T-helper 17 cell (primary cell): ENCODE measurements at regions not wholly inside any gene's neighbourhood (a gene's known extent, or its start where the extent isn't known, plus 50 kb on each side); places are given as distances from the start of the nearest gene placed in this dataset.

Experiments used
- ATAC-seq: fragments of 150-1000 bp; cut with Tn5 transposase; 2 replicates; pipeline ENCODE4 v1.10.0; 2021; ENCODE audit warnings: mild to moderate bottlenecking, moderate library complexity
- DNase-seq, 3 donors: peaks; one replicate each; pipeline versions ENCODE4 v3.0.0 to v3.0.0-alpha.2; 2020 to 2021
- H3K9me3 ChIP-seq: one replicate; pipeline ENCODE4 v1.7.0; 2013; ENCODE audit warnings: low read length, mild to moderate bottlenecking; ENCODE audit not compliant: control insufficient read depth, poor library complexity, severe bottlenecking
- H3K27ac Mint-ChIP-seq: one replicate; pipeline ENCODE4 v1.8.0; 2022; ENCODE audit warnings: mild to moderate bottlenecking, moderate library complexity, mixed read lengths
- H3K27me3 Mint-ChIP-seq: one replicate; pipeline ENCODE4 v1.8.0; 2022; ENCODE audit warnings: mixed read lengths
- H3K36me3 Mint-ChIP-seq: one replicate; pipeline ENCODE4 v1.8.0; 2022; ENCODE audit warnings: low read depth, mixed read lengths
- H3K4me1 Mint-ChIP-seq: one replicate; pipeline ENCODE4 v1.8.0; 2022; ENCODE audit warnings: mild to moderate bottlenecking, mixed read lengths
- H3K4me3 Mint-ChIP-seq: one replicate; pipeline ENCODE4 v1.8.0; 2022; ENCODE audit warnings: mild to moderate bottlenecking, moderate library complexity, mixed read lengths

GRCh38 chr20:58001381-58001780 is 227.1 kb downstream of the ANKRD60 start:
- H3K9me3 ChIP-seq: no peaks in the 10 kb centered on the region
- H3K36me3 Mint-ChIP-seq: no peaks in the 10 kb centered on the region
- DNase-seq: no peak
- peaks cover 42% of the 10 kb centered on the region for H3K27me3 Mint-ChIP-seq
- ATAC-seq: no peak
- no peak overlapping the region for H3K27ac Mint-ChIP-seq
- no peak overlapping the region for H3K4me3 Mint-ChIP-seq
- H3K4me1 Mint-ChIP-seq: peaks cover 2% of the 10 kb centered on the region

- DNase-seq: no peak
- Mint-ChIP-seq H3K4me1 (peaks cover 2% of the 10 kb centered on the region), H3K4me3 (no peak overlapping the region), H3K27ac (no peak overlapping the region), H3K36me3 (no peaks in the 10 kb centered on the region), H3K27me3 (peaks cover 40% of the 10 kb centered on the region)
- no peaks in the 10 kb centered on the region for H3K9me3 ChIP-seq
- ATAC-seq: no peak
Observed at GRCh38 chr20:58000861-58001260, 227.6 kb downstream of the ANKRD60 start.

GRCh38 chr20:57999465-58000111 is 228.9 kb downstream of the ANKRD60 start:
- DNase-seq (no peak), ATAC-seq (no peak)
- H3K4me3 Mint-ChIP-seq: no peak overlapping the region

GRCh38 chr20:57998981-57999464 is 229.4 kb downstream of the ANKRD60 start:
- DNase-seq (no peak), ATAC-seq (no peak)
- Mint-ChIP-seq H3K4me1 (peaks cover 2% of the 10 kb centered on the region), H3K27me3 (peaks cover 45% of the 10 kb centered on the region), H3K4me3 (no peak overlapping the region), H3K36me3 (no peaks in the 10 kb centered on the region), H3K27ac (no peak overlapping the region)
- no peaks in the 10 kb centered on the region for H3K9me3 ChIP-seq

More at GRCh38 chr20:57999465-58000111, 228.9 kb downstream of the ANKRD60 start:
- no peaks in the 10 kb centered on the region for H3K36me3 Mint-ChIP-seq
- H3K4me1 Mint-ChIP-seq: peaks cover 2% of the 10 kb centered on the region
- H3K9me3 ChIP-seq: no peaks in the 10 kb centered on the region
- H3K27ac Mint-ChIP-seq: no peak overlapping the region
- H3K27me3 Mint-ChIP-seq: peaks cover 45% of the 10 kb centered on the region

GRCh38 chr20:57998276-57998675 is 230.2 kb downstream of the ANKRD60 start:
- DNase-seq (no peak), ATAC-seq (no peak)
- no peaks in the 10 kb centered on the region for H3K9me3 ChIP-seq
- no peak overlapping the region for H3K4me3 Mint-ChIP-seq
- H3K27ac Mint-ChIP-seq: no peak overlapping the region
- H3K27me3 Mint-ChIP-seq: peaks cover 52% of the 10 kb centered on the region
- H3K4me1 Mint-ChIP-seq: peaks cover 2% of the 10 kb centered on the region
- no peaks in the 10 kb centered on the region for H3K36me3 Mint-ChIP-seq

GRCh38 chr20:57996936-57997890 is 231.2 kb downstream of the ANKRD60 start:
- Mint-ChIP-seq H3K36me3 (no peaks in the 10 kb centered on the region), H3K4me1 (peaks cover 2% of the 10 kb centered on the region), H3K27ac (no peak overlapping the region), H3K27me3 (peaks cover 59% of the 10 kb centered on the region), H3K4me3 (no peak overlapping the region)
- no peaks in the 10 kb centered on the region for H3K9me3 ChIP-seq
- no peak for ATAC-seq
- no peak for DNase-seq

- H3K36me3 Mint-ChIP-seq: no peaks in the 10 kb centered on the region
Observed at GRCh38 chr20:57996465-57996864, 232.0 kb downstream of the ANKRD60 start.

GRCh38 chr20:57995381-57995977 is 233.0 kb downstream of the ANKRD60 start:
- DNase-seq (no peak), ATAC-seq (no peak)
- no peak overlapping the region for H3K4me3 Mint-ChIP-seq
- H3K27ac Mint-ChIP-seq: no peak overlapping the region
- H3K9me3 ChIP-seq: no peaks in the 10 kb centered on the region
- H3K36me3 Mint-ChIP-seq: no peaks in the 10 kb centered on the region
- peaks cover 53% of the 10 kb centered on the region for H3K27me3 Mint-ChIP-seq
- H3K4me1 Mint-ChIP-seq: peaks cover 2% of the 10 kb centered on the region

More at GRCh38 chr20:57996465-57996864, 232.0 kb downstream of the ANKRD60 start:
- H3K9me3 ChIP-seq: no peaks in the 10 kb centered on the region
- DNase-seq (no peak), ATAC-seq (no peak)
- peaks cover 60% of the 10 kb centered on the region for H3K27me3 Mint-ChIP-seq
- no peak overlapping the region for H3K4me3 Mint-ChIP-seq
- peaks cover 2% of the 10 kb centered on the region for H3K4me1 Mint-ChIP-seq
- H3K27ac Mint-ChIP-seq: no peak overlapping the region

GRCh38 chr20:57993716-57994431 is 234.6 kb downstream of the ANKRD60 start:
- Mint-ChIP-seq H3K4me1 (peaks cover 2% of the 10 kb centered on the region), H3K36me3 (no peaks in the 10 kb centered on the region), H3K27me3 (peaks cover 61% of the 10 kb centered on the region), H3K27ac (no peak overlapping the region), H3K4me3 (no peak overlapping the region)
- no peak for ATAC-seq
- no peaks in the 10 kb centered on the region for H3K9me3 ChIP-seq
- no peak for DNase-seq

GRCh38 chr20:57991211-57991881 is 237.1 kb downstream of the ANKRD60 start:
- H3K9me3 ChIP-seq: no peaks in the 10 kb centered on the region
- Mint-ChIP-seq H3K36me3 (no peaks in the 10 kb centered on the region), H3K4me3 (no peak overlapping the region), H3K27me3 (peaks cover 68% of the 10 kb centered on the region), H3K4me1 (no peaks in the 10 kb centered on the region), H3K27ac (no peak overlapping the region)
- DNase-seq (no peak), ATAC-seq (no peak)

- H3K4me3 Mint-ChIP-seq: no peak overlapping the region
Observed at GRCh38 chr20:57990396-57990987, 238.0 kb downstream of the ANKRD60 start.

GRCh38 chr20:57988828-57989227 is 239.6 kb downstream of the ANKRD60 start:
- no peaks in the 10 kb centered on the region for H3K36me3 Mint-ChIP-seq

More at GRCh38 chr20:57990396-57990987, 238.0 kb downstream of the ANKRD60 start:
- no peaks in the 10 kb centered on the region for H3K9me3 ChIP-seq
- Mint-ChIP-seq H3K27ac (no peak overlapping the region), H3K36me3 (no peaks in the 10 kb centered on the region), H3K4me1 (no peaks in the 10 kb centered on the region), H3K27me3 (peaks cover 61% of the 10 kb centered on the region)
- DNase-seq (no peak), ATAC-seq (no peak)

More at GRCh38 chr20:57988828-57989227, 239.6 kb downstream of the ANKRD60 start:
- Mint-ChIP-seq H3K27ac (no peak overlapping the region), H3K4me1 (no peaks in the 10 kb centered on the region), H3K4me3 (no peak overlapping the region), H3K27me3 (peaks cover 56% of the 10 kb centered on the region)
- DNase-seq: no peak
- H3K9me3 ChIP-seq: no peaks in the 10 kb centered on the region
- ATAC-seq: no peak
